ENCODE measurements at regions not wholly inside any gene's neighbourhood (a gene's known extent, or its start where the extent isn't known, plus 50 kb on each side); places are given as distances from the start of the nearest gene placed in this dataset.

GRCh38 chr3:181383760-181384159 lies 328.0 kb upstream of the SOX2 start:
- H3K36me3 Mint-ChIP-seq (ENCODE audit: low read depth): no peaks in the 10 kb centered on the region
- H3K27ac Mint-ChIP-seq: no peak overlapping the region
- H3K4me1 Mint-ChIP-seq (ENCODE audit: low read depth): no peaks in the 10 kb centered on the region
- ATAC-seq (no peak), DNase-seq (no peak)
- intact Hi-C loops (cut with micrococcal nuclease): no loop called here
- H3K9me3 Mint-ChIP-seq: peaks cover 8% of the 10 kb centered on the region
- no peak overlapping the region for H3K4me3 Mint-ChIP-seq
- no peak for TF ChIP-seq CTCF (IDR thresholded peaks at IDR 0.05)
- H3K27me3 Mint-ChIP-seq: no peaks in the 10 kb centered on the region
- ChIA-PET CTCF (no interaction called here), POLR2A (no interaction called here)

GRCh38 chr3:181383201-181383600 lies 328.5 kb upstream of the SOX2 start:
- H3K4me3 Mint-ChIP-seq: no peak overlapping the region
- CTCF ChIA-PET: no interaction called here
- no peak for ATAC-seq

GRCh38 chr3:181382656-181383055 lies 329.1 kb upstream of the SOX2 start:
- H3K4me1 Mint-ChIP-seq (ENCODE audit: low read depth): no peaks in the 10 kb centered on the region
- POLR2A ChIA-PET: no interaction called here
- peaks cover 8% of the 10 kb centered on the region for H3K9me3 Mint-ChIP-seq

More at GRCh38 chr3:181383201-181383600, 328.5 kb upstream of the SOX2 start:
- H3K9me3 Mint-ChIP-seq: peaks cover 8% of the 10 kb centered on the region
- no peaks in the 10 kb centered on the region for H3K27me3 Mint-ChIP-seq
- no peaks in the 10 kb centered on the region for H3K36me3 Mint-ChIP-seq (ENCODE audit: low read depth)
- no peak overlapping the region for H3K27ac Mint-ChIP-seq
- DNase-seq: no peak
- intact Hi-C loops (cut with micrococcal nuclease): no loop called here
- no peak for TF ChIP-seq CTCF (IDR thresholded peaks at IDR 0.05)
- POLR2A ChIA-PET: no interaction called here
- no peaks in the 10 kb centered on the region for H3K4me1 Mint-ChIP-seq (ENCODE audit: low read depth)

GRCh38 chr3:181379278-181379677 lies 332.4 kb upstream of the SOX2 start:
- Mint-ChIP-seq H3K27me3 (no peaks in the 10 kb centered on the region), H3K4me1 (ENCODE audit: low read depth) (no peaks in the 10 kb centered on the region)
- CTCF ChIA-PET: no interaction called here

More at GRCh38 chr3:181382656-181383055, 329.1 kb upstream of the SOX2 start:
- H3K27ac Mint-ChIP-seq: no peak overlapping the region
- intact Hi-C loops (cut with micrococcal nuclease): no loop called here
- H3K4me3 Mint-ChIP-seq: no peak overlapping the region
- ATAC-seq (no peak), DNase-seq (no peak)
- H3K36me3 Mint-ChIP-seq (ENCODE audit: low read depth): no peaks in the 10 kb centered on the region
- no peaks in the 10 kb centered on the region for H3K27me3 Mint-ChIP-seq
- CTCF ChIA-PET: no interaction called here
- no peak for TF ChIP-seq CTCF (IDR thresholded peaks at IDR 0.05)

GRCh38 chr3:181369637-181370036 lies 342.1 kb upstream of the SOX2 start:
- DNase-seq: no peak
- no peak for ATAC-seq
- H3K4me3 Mint-ChIP-seq: no peak overlapping the region
- TF ChIP-seq CTCF (IDR thresholded peaks at IDR 0.05): no peak
- no peaks in the 10 kb centered on the region for H3K36me3 Mint-ChIP-seq (ENCODE audit: low read depth)
- intact Hi-C loops (cut with micrococcal nuclease): no loop called here
- no peaks in the 10 kb centered on the region for H3K4me1 Mint-ChIP-seq (ENCODE audit: low read depth)
- CTCF ChIA-PET: no interaction called here
- H3K9me3 Mint-ChIP-seq: no peaks in the 10 kb centered on the region
- POLR2A ChIA-PET: no interaction called here
- H3K27ac Mint-ChIP-seq: no peak overlapping the region
- no peaks in the 10 kb centered on the region for H3K27me3 Mint-ChIP-seq

More at GRCh38 chr3:181379278-181379677, 332.4 kb upstream of the SOX2 start:
- intact Hi-C loops (cut with micrococcal nuclease): no loop called here
- H3K36me3 Mint-ChIP-seq (ENCODE audit: low read depth): no peaks in the 10 kb centered on the region
- TF ChIP-seq CTCF (IDR thresholded peaks at IDR 0.05): no peak
- POLR2A ChIA-PET: no interaction called here
- no peak overlapping the region for H3K4me3 Mint-ChIP-seq
- DNase-seq: no peak
- H3K27ac Mint-ChIP-seq: no peak overlapping the region
- H3K9me3 Mint-ChIP-seq: peaks cover 8% of the 10 kb centered on the region
- ATAC-seq: no peak

Data from activated CD8-positive, alpha-beta T cell treated with anti-CD3 and anti-CD28 coated beads for 36 hours (primary cell).